Common myeloid progenitor, CD34-positive (primary cell): ENCODE measurements at regions not wholly inside any gene's neighbourhood (a gene's known extent, or its start where the extent isn't known, plus 50 kb on each side); places are given as distances from the start of the nearest gene placed in this dataset.

Experiments used
- CTCF ChIA-PET: fragments of 350-600 bp; sonication (Branson Sonifier 250); formaldehyde crosslinking; loops from one replicate; lab custom pipeline; 2021; ENCODE audit warnings: antibody characterized with exemption; lab: Charles Lee
- POLR2A ChIA-PET: fragments of 350-600 bp; sonication (Branson Sonifier 250); formaldehyde crosslinking; loops from one replicate; lab custom pipeline; 2021; ENCODE audit warnings: antibody characterized with exemption; lab: Charles Lee
- DNase-seq, 3 donors: peaks; one replicate each; pipeline versions ENCODE4 v3.0.0 to v3.0.0-alpha.2; 2013
- H3K27ac ChIP-seq, 2 experiments: 1 replicate in 1 of 2; 2 replicates in 1 of 2; pipeline ENCODE4 v1.7.0; 2013; ENCODE audit warnings: inconsistent platforms in 2 of 2, low read length in 2 of 2, mild to moderate bottlenecking in 2 of 2, low read depth in 1 of 2, moderate library complexity in 1 of 2; ENCODE audit not compliant: severe bottlenecking in 2 of 2, insufficient read depth in 1 of 2, poor library complexity in 1 of 2
- H3K27me3 ChIP-seq, 5 experiments: replicated peaks in 2 of 5; 1 replicate in 3 of 5; 2 replicates in 2 of 5; pipeline versions ENCODE4 v1.6.1 to v1.7.0; 2013; ENCODE audit warnings: low read length in 4 of 5, mild to moderate bottlenecking in 2 of 5, moderate library complexity in 2 of 5, inconsistent platforms in 1 of 5; ENCODE audit not compliant: insufficient read depth in 5 of 5, control insufficient read depth in 4 of 5
- H3K36me3 ChIP-seq, 4 experiments: 1 replicate in 2 of 4; 2 replicates in 2 of 4; pipeline versions ENCODE4 v1.6.1 to v1.7.0; 2013; ENCODE audit warnings: low read length in 3 of 4, control low read depth in 1 of 4, mild to moderate bottlenecking in 1 of 4; ENCODE audit not compliant: control insufficient read depth in 4 of 4, insufficient read depth in 4 of 4
- H3K4me1 ChIP-seq, 4 experiments: 1 replicate in 3 of 4; 2 replicates in 1 of 4; pipeline versions ENCODE4 v1.6.1 to v1.7.1; 2013; ENCODE audit warnings: low read length in 3 of 4, mild to moderate bottlenecking in 3 of 4, control low read depth in 1 of 4, inconsistent platforms in 1 of 4, moderate library complexity in 1 of 4; ENCODE audit not compliant: control insufficient read depth in 4 of 4, insufficient read depth in 4 of 4; ENCODE audit errors: control extremely low read depth in 1 of 4
- H3K4me3 ChIP-seq, 7 experiments: 1 replicate in 4 of 7; 2 replicates in 3 of 7; pipeline versions ENCODE4 v1.5.1 to v1.7.0; 2013; ENCODE audit warnings: mild to moderate bottlenecking in 7 of 7, low read length in 6 of 7, moderate library complexity in 6 of 7, inconsistent platforms in 2 of 7, low read depth in 2 of 7, control low read depth in 1 of 7; ENCODE audit not compliant: insufficient read depth in 4 of 7, control insufficient read depth in 1 of 7; ENCODE audit errors: extremely low read depth in 1 of 7
- H3K9me3 ChIP-seq, 5 experiments: 1 replicate in 4 of 5; 2 replicates in 1 of 5; pipeline versions ENCODE4 v1.6.1 to v1.7.1; 2013; ENCODE audit warnings: low read length in 4 of 5, mild to moderate bottlenecking in 2 of 5, inconsistent platforms in 1 of 5, low read depth in 1 of 5, moderate library complexity in 1 of 5; ENCODE audit not compliant: control insufficient read depth in 4 of 5, insufficient read depth in 2 of 5; ENCODE audit errors: control extremely low read depth in 1 of 5
- WGBS: methylation state at CpG from one replicate; pipeline ENCODE4 v1.1.5; 2013; ENCODE audit not compliant: insufficient coverage; 5-methylcytosine and 5-hydroxymethylcytosine counted together

DNA sequence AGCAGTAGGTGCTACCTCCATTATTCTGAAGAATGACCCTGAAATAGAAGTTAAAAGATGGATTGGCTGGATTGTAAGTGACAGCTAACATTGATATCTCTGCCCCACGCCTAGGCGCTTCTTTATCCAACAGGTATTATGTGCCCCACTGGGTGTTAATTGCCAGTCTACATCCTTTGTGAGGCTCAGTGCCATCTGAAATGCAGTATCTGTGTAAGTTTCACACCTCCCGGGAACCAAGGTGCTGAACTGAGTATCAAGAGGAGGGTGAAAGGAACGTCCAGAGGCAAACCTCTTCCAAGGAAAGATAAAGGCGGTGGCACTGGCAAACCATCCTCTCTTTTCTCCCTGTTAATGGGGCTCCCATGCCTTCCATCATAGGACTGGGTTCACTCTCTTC is 181.1 kb upstream of the UBL3 start:
- H3K4me1 ChIP-seq = peaks cover 0 to 6% (median 2%) of the 10 kb centered on the region in 4 experiments
- H3K4me3 ChIP-seq = no peak overlapping the region
- H3K27ac ChIP-seq = no peak overlapping the region
- 93% methylated on average over 5 of the region's 5 CpGs for WGBS
- H3K36me3 ChIP-seq = no peaks in the 10 kb centered on the region
- H3K27me3 ChIP-seq = no peaks in the 10 kb centered on the region
- ChIA-PET CTCF (no interaction called here), POLR2A (interaction anchor here (0.7 kb wide), 1 partner anchor 36 kb away, joined by 5 read pairs; no protein-coding TSS in a partner anchor)
- H3K9me3 ChIP-seq = no peaks in the 10 kb centered on the region
- DNase-seq = no peak

DNA sequence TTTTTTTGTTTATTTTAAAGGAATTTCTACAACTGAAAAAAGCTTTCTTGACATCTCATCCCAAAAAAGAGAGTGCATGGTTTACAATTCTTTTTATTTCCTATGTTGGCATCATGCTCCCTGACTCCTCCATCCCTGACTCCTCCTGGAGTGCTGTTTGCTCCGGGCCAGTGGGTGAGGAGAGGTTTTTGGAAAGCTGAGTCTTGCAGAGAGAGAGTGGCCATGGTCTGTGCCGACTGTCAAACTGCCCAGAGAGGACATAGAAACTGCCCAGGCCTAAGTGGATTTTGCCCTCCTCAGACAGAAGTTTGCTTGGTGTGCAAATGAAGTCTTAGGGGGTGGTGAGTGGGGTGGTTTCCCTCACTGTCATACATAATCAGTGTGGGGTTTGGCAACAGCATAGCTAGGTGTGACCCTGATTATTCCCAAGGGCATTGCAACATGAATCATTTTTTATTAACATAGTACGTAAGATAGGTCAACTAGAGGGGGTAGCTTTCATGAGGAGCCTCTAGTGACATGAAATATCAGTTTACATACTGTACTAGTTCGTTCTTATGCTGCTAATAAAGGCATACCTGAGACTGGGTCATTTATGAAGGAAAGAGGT is 179.8 kb upstream of the UBL3 start:
- DNase-seq = no peak
- no peaks in the 10 kb centered on the region for H3K36me3 ChIP-seq
- H3K9me3 ChIP-seq = no peaks in the 10 kb centered on the region
- no peaks in the 10 kb centered on the region for H3K27me3 ChIP-seq
- ChIA-PET POLR2A (no interaction called here), CTCF (no interaction called here)
- no peak overlapping the region for H3K4me3 ChIP-seq
- peaks cover 0 to 6% (median 2%) of the 10 kb centered on the region in 4 experiments for H3K4me1 ChIP-seq
- no peak overlapping the region for H3K27ac ChIP-seq
- WGBS = 100% methylated on average over 2 of the region's 4 CpGs

DNA sequence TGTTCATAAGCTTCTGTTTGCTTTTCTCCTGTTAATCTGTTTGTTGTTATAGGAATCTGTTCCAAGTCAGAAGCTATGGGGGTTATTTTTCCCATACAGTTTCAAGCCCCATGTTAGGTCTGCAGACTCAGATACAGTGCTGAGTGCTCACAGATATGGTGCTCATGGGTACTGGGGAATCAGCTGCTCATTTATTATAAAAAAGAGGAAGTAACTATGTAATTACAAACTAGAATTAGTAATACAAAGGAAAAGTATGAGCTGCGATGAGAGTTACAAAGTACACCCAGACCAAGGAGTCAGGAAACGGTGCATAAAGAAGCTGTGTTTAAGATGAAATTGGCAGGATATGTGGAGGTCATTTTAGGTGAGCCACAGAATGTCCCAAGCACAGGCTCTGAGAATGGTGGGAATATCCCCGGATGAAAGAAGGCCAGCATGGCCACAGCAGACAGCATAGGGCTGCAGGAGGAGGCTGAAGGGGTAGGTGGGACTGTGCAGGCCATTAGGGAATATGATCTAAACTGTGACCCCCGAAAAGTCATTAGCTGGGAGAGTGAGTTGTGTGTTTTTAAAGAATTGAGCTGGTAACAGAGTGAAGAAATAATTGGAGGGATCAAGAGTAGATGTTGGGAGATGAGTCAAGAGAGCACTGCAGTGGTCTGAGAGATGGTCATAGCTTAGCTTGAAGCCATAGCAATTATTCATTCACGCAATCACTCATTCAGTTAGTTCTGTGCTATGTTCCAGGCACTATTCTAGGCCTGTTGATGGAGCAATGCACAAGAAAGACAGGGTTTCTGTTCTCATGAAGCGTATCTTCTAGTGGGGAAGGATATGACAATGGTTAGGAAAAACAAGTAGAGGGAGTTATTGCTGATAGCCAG is 177.4 kb upstream of the UBL3 start:
- WGBS = 62% methylated on average over 6 of the region's 6 CpGs
- POLR2A ChIA-PET = no interaction called here

DNA sequence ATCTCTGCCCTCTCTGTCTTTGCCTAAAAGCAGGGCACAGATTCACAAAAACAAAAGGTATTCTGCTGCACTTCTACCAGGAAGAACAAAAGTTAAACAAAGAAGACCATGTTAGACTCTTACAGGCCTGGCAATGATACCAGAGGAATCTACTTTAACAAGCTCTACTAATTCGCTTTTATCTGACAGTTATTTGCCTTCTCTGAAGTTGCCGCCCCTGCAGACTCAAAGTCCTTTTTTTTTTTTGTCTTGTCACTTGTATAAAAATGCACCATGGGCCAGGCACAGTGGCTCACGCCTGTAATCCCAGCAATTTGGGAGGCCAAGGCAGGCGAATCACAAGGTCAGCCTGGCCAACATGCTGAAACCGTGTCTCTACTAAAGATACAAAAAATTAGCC is 176.5 kb upstream of the UBL3 start:
- 96% methylated on average over 5 of the region's 5 CpGs for WGBS
- H3K36me3 ChIP-seq = no peaks in the 10 kb centered on the region
- no peaks in the 10 kb centered on the region for H3K9me3 ChIP-seq
- no peaks in the 10 kb centered on the region for H3K27me3 ChIP-seq
- peaks cover 0 to 4% (median 0%) of the 10 kb centered on the region in 4 experiments for H3K4me1 ChIP-seq
- CTCF ChIA-PET = interaction anchor here (0.8 kb wide), 1 partner anchor 10 kb away, joined by 3 read pairs; no protein-coding TSS in a partner anchor
- POLR2A ChIA-PET = no interaction called here
- no peak overlapping the region for H3K27ac ChIP-seq
- no peak for DNase-seq
- no peak overlapping the region for H3K4me3 ChIP-seq

More for the DNA sequence above, 177.4 kb upstream of the UBL3 start:
- H3K27me3 ChIP-seq = no peaks in the 10 kb centered on the region
- H3K9me3 ChIP-seq = no peaks in the 10 kb centered on the region
- peaks cover 0 to 4% (median 0%) of the 10 kb centered on the region in 4 experiments for H3K4me1 ChIP-seq
- CTCF ChIA-PET = interaction anchor here (1.3 kb wide), 1 partner anchor 85 kb away, joined by 3 read pairs; no protein-coding TSS in a partner anchor
- no peak overlapping the region for H3K27ac ChIP-seq
- no peaks in the 10 kb centered on the region for H3K36me3 ChIP-seq
- H3K4me3 ChIP-seq = no peak overlapping the region
- peak in 1 of 3 donors; percentile 13 for DNase-seq

DNA sequence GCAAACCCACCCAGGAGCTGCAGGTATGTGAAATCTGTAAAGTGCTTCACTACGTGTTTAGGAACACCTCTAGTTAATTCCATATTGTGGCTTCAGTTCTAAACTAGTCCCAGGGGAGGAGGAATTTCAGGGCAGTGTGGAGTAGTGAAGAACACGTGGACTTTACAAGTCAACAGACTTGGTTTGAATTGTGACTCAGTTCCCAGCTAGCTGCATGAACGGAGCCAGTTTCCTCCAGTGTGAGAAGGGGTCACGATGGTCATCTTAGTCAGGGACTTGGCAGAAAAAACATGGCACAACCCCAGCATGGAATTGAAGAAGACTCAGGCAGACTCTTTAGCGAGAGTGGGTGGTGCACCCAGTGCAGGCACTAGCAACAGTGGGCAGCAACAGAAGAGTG is 175.7 kb upstream of the UBL3 start:
- Histone ChIP-seq H3K4me3 (no peak overlapping the region), H3K27me3 (no peaks in the 10 kb centered on the region), H3K36me3 (no peaks in the 10 kb centered on the region), H3K4me1 (peaks cover 0 to 4% (median 0%) of the 10 kb centered on the region in 4 experiments), H3K27ac (no peak overlapping the region), H3K9me3 (no peaks in the 10 kb centered on the region)
- ChIA-PET CTCF (interaction anchor here (0.8 kb wide), 1 partner anchor 11 kb away, joined by 3 read pairs; no protein-coding TSS in a partner anchor), POLR2A (no interaction called here)
- WGBS = 95% methylated on average over 5 of the region's 5 CpGs
- DNase-seq = no peak

DNA sequence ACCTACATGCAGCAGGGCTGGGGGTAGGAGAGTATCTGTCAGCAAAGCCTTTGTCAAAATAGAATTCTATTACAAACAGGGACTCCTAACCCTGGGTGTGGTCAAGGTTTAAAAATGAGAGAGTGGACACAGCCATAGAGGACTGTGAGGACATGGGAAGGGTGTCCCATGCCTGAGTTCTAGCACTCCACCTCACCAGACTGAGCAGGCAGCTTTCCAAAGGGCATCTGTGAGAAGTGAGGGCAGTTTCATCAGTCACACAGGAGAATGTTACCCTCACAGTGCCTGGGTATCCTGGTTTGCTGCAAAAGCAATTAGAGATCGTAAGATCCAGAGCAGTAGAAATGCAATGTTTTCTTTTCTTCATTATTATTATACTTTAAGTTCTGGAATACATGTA is 174.9 kb upstream of the UBL3 start:
- H3K27me3 ChIP-seq = no peaks in the 10 kb centered on the region
- peaks cover 0 to 4% (median 0%) of the 10 kb centered on the region in 4 experiments for H3K4me1 ChIP-seq
- CTCF ChIA-PET = no interaction called here
- no peak overlapping the region for H3K4me3 ChIP-seq
- WGBS = no CpG with 5 or more reads among the region's 1 CpG
- H3K27ac ChIP-seq = no peak overlapping the region
- POLR2A ChIA-PET = no interaction called here
- no peak for DNase-seq
- H3K36me3 ChIP-seq = no peaks in the 10 kb centered on the region
- no peaks in the 10 kb centered on the region for H3K9me3 ChIP-seq
